ENCODE measurements at regions not wholly inside any gene's neighbourhood (a gene's known extent, or its start where the extent isn't known, plus 50 kb on each side); places are given as distances from the start of the nearest gene placed in this dataset.

GRCh38 chr11:98115873-98116272 is 904.9 kb upstream of the CNTN5 start:
- no peak for DNase-seq (ENCODE audit: low read depth)
- no peak overlapping the region for H3K4me3 ChIP-seq (ENCODE audit: low read depth, low read length)
- TF ChIP-seq CTCF (IDR thresholded peaks at IDR 0.05; ENCODE audit: control insufficient read depth, extremely low read depth, insufficient read depth): no peak

- no peak for TF ChIP-seq CTCF (IDR thresholded peaks at IDR 0.05; ENCODE audit: control insufficient read depth, extremely low read depth, insufficient read depth)
- no peak for DNase-seq (ENCODE audit: low read depth)
- H3K4me3 ChIP-seq (ENCODE audit: low read depth, low read length): no peak overlapping the region
Measured at GRCh38 chr11:98130117-98130625, 890.6 kb upstream of the CNTN5 start.

GRCh38 chr11:98136357-98136756 is 884.4 kb upstream of the CNTN5 start:
- no peak for TF ChIP-seq CTCF (IDR thresholded peaks at IDR 0.05; ENCODE audit: control insufficient read depth, extremely low read depth, insufficient read depth)
- H3K4me3 ChIP-seq (ENCODE audit: low read depth, low read length): no peak overlapping the region
- no peak for DNase-seq (ENCODE audit: low read depth)

- no peak overlapping the region for H3K4me3 ChIP-seq (ENCODE audit: low read depth, low read length)
- no peak for TF ChIP-seq CTCF (IDR thresholded peaks at IDR 0.05; ENCODE audit: control insufficient read depth, extremely low read depth, insufficient read depth)
- no peak for DNase-seq (ENCODE audit: low read depth)
Measured at GRCh38 chr11:98137437-98137836, 883.3 kb upstream of the CNTN5 start.

GRCh38 chr11:98143661-98144060 is 877.1 kb upstream of the CNTN5 start:
- no peak for TF ChIP-seq CTCF (IDR thresholded peaks at IDR 0.05; ENCODE audit: control insufficient read depth, extremely low read depth, insufficient read depth)
- H3K4me3 ChIP-seq (ENCODE audit: low read depth, low read length): no peak overlapping the region
- DNase-seq (ENCODE audit: low read depth): no peak

GRCh38 chr11:98153752-98154151 is 867.0 kb upstream of the CNTN5 start:
- H3K4me3 ChIP-seq (ENCODE audit: low read depth, low read length): no peak overlapping the region
- no peak for DNase-seq (ENCODE audit: low read depth)
- no peak for TF ChIP-seq CTCF (IDR thresholded peaks at IDR 0.05; ENCODE audit: control insufficient read depth, extremely low read depth, insufficient read depth)

- H3K4me3 ChIP-seq (ENCODE audit: low read depth, low read length): no peak overlapping the region
- no peak for TF ChIP-seq CTCF (IDR thresholded peaks at IDR 0.05; ENCODE audit: control insufficient read depth, extremely low read depth, insufficient read depth)
- DNase-seq (ENCODE audit: low read depth): peak; percentile 21
Measured at GRCh38 chr11:98155696-98156095, 865.1 kb upstream of the CNTN5 start.
